AG20443 (cell line): ENCODE measurements at regions not wholly inside any gene's neighbourhood (a gene's known extent, or its start where the extent isn't known, plus 50 kb on each side); places are given as distances from the start of the nearest gene placed in this dataset.

Source experiments
- DNase-seq: peaks from one replicate; pipeline ENCODE4 v3.0.0; 2012; ENCODE audit warnings: low spot score, mixed read lengths

GRCh38 chr3:13209634-13209997, 136.4 kb upstream of the IQSEC1 start:
- DNase-seq: no peak

- no peak for DNase-seq
Measured at GRCh38 chr3:13208706-13209633, 135.7 kb upstream of the IQSEC1 start.

GRCh38 chr3:13207975-13208705, 134.9 kb upstream of the IQSEC1 start:
- no peak for DNase-seq

GRCh38 chr3:13207578-13207922, 134.3 kb upstream of the IQSEC1 start:
- DNase-seq: no peak

- no peak for DNase-seq
Measured at GRCh38 chr3:13206799-13207577, 133.8 kb upstream of the IQSEC1 start.

GRCh38 chr3:13205567-13206143, 132.4 kb upstream of the IQSEC1 start:
- no peak for DNase-seq

- DNase-seq: no peak
Measured at GRCh38 chr3:13204177-13204581, 130.9 kb upstream of the IQSEC1 start.

- no peak for DNase-seq
Measured at GRCh38 chr3:13203398-13204176, 130.4 kb upstream of the IQSEC1 start.

- no peak for DNase-seq
Measured at GRCh38 chr3:13202744-13203397, 129.6 kb upstream of the IQSEC1 start.

GRCh38 chr3:13201851-13202250, 128.6 kb upstream of the IQSEC1 start:
- no peak for DNase-seq

- no peak for DNase-seq
Measured at GRCh38 chr3:13200946-13201345, 127.7 kb upstream of the IQSEC1 start.

GRCh38 chr3:13200465-13200864, 127.2 kb upstream of the IQSEC1 start:
- no peak for DNase-seq

GRCh38 chr3:13199899-13200451, 126.7 kb upstream of the IQSEC1 start:
- no peak for DNase-seq

GRCh38 chr3:13199006-13199776, 126.0 kb upstream of the IQSEC1 start:
- DNase-seq: no peak

- DNase-seq: no peak
Measured at GRCh38 chr3:13198264-13198879, 125.1 kb upstream of the IQSEC1 start.

GRCh38 chr3:13197795-13198194, 124.6 kb upstream of the IQSEC1 start:
- DNase-seq: no peak

- DNase-seq: no peak
Measured at GRCh38 chr3:13197281-13197680, 124.1 kb upstream of the IQSEC1 start.

GRCh38 chr3:13195374-13195773, 122.1 kb upstream of the IQSEC1 start:
- DNase-seq: no peak
